ENCODE measurements at regions not wholly inside any gene's neighbourhood (a gene's known extent, or its start where the extent isn't known, plus 50 kb on each side); places are given as distances from the start of the nearest gene placed in this dataset.

DNA sequence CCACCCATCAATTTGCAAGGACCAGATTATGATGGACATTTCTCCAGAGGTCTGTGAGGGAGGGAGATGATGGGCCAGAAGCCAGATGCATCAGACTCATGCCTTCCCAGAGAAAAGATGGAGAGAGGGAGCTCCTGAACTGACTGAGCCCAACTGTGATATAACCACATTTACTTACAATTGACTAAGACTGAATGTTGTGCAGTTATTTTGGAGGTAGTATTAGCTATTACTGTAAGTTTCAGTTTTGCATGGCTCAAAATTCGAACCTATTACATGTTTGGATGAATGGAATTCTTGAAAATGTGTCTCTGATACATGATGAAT lies 211.1 kb upstream of the SFSWAP start:
- no TSS peak for BruUV-seq (replicated peaks)
- Mint-ChIP-seq H3K27ac (ENCODE audit: low read depth, unreplicated experiment) (no peak overlapping the region), H3K36me3 (ENCODE audit: insufficient read depth, unreplicated experiment) (no peaks in the 10 kb centered on the region), H3K4me3 (ENCODE audit: unreplicated experiment) (no peak overlapping the region), H3K9me3 (ENCODE audit: unreplicated experiment) (no peaks in the 10 kb centered on the region), H3K4me1 (ENCODE audit: insufficient read depth, unreplicated experiment) (peaks cover 6% of the 10 kb centered on the region), H3K27me3 (ENCODE audit: insufficient read depth, unreplicated experiment) (peaks cover 28% of the 10 kb centered on the region)
- CTCF ChIA-PET, result interaction anchor here (0.6 to 1.7 kb wide), 4 partner anchors 109 to 915 kb away, joined by 3 to 8 read pairs (median 4); no protein-coding TSS in a partner anchor
- POLR2A ChIA-PET, result interaction anchor here (0.5 to 1.5 kb wide), 3 partner anchors 12 to 254 kb away, joined by 3 to 9 read pairs (median 3); no protein-coding TSS in a partner anchor
- intact Hi-C loops (cut with micrococcal nuclease), result no loop called here
- TF ChIP-seq, protein P1, sequence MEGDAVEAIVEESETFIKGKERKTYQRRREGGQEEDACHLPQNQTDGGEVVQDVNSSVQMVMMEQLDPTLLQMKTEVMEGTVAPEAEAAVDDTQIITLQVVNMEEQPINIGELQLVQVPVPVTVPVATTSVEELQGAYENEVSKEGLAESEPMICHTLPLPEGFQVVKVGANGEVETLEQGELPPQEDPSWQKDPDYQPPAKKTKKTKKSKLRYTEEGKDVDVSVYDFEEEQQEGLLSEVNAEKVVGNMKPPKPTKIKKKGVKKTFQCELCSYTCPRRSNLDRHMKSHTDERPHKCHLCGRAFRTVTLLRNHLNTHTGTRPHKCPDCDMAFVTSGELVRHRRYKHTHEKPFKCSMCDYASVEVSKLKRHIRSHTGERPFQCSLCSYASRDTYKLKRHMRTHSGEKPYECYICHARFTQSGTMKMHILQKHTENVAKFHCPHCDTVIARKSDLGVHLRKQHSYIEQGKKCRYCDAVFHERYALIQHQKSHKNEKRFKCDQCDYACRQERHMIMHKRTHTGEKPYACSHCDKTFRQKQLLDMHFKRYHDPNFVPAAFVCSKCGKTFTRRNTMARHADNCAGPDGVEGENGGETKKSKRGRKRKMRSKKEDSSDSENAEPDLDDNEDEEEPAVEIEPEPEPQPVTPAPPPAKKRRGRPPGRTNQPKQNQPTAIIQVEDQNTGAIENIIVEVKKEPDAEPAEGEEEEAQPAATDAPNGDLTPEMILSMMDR (IDR thresholded peaks at IDR 0.05; ENCODE audit: unreplicated experiment), result no peak
- DNase-seq (ENCODE audit: unreplicated experiment), result no peak

DNA sequence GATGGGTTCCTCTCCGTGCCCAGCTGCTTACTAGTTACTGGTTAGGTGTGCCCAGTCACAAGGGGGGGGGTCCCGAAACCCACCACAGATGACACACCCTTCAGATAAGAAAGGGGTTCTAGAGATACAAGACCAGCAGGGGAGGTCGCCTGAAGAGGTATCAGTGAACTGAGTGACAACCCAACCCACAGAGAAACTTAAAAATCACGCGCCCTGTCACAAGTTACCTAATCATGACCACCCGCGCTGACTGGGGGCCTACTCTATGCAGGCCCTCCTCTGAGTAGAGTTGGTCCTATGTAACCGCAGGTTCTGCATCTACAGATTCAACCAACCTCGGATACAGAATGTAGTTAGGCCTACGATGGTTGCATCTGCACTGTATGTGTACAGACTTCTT lies 210.3 kb upstream of the SFSWAP start:
- Mint-ChIP-seq H3K36me3 (ENCODE audit: insufficient read depth, unreplicated experiment) (no peaks in the 10 kb centered on the region), H3K27ac (ENCODE audit: low read depth, unreplicated experiment) (no peak overlapping the region), H3K4me1 (ENCODE audit: insufficient read depth, unreplicated experiment) (peaks cover 6% of the 10 kb centered on the region), H3K9me3 (ENCODE audit: unreplicated experiment) (no peaks in the 10 kb centered on the region), H3K27me3 (ENCODE audit: insufficient read depth, unreplicated experiment) (peaks cover 21% of the 10 kb centered on the region), H3K4me3 (ENCODE audit: unreplicated experiment) (no peak overlapping the region)
- no TSS peak for BruUV-seq (replicated peaks)
- ChIA-PET CTCF (no interaction called here), POLR2A (no interaction called here)
- TF ChIP-seq, protein P1 (IDR thresholded peaks at IDR 0.05; ENCODE audit: unreplicated experiment), result no peak
- intact Hi-C loops (cut with micrococcal nuclease), result no loop called here
- no peak for DNase-seq (ENCODE audit: unreplicated experiment)

DNA sequence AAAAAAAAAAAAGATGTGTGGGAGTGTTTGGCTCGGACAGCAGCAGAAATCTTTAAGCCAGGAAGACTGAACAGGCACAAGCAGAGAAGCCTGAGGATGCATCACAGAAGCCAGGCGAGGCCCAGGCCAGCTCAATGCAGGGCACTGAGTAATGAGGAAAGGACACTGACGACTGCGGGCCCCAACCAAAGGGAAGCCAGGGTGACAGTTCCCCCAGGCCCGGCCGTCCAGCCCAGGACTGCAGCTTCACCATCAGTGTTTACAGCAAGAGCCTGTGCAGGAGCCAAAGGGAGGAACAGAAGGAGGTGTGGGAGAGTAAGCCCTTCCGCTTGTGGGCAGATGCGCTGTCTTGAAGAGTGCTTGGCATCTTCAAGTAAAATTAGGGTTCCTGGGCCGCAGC lies 205.3 kb upstream of the SFSWAP start:
- peaks cover 21% of the 10 kb centered on the region for H3K27me3 Mint-ChIP-seq (ENCODE audit: insufficient read depth, unreplicated experiment)
- TF ChIP-seq, protein P1 (IDR thresholded peaks at IDR 0.05; ENCODE audit: unreplicated experiment), result no peak
- no peak for DNase-seq (ENCODE audit: unreplicated experiment)
- H3K36me3 Mint-ChIP-seq (ENCODE audit: insufficient read depth, unreplicated experiment), result no peaks in the 10 kb centered on the region
- H3K9me3 Mint-ChIP-seq (ENCODE audit: unreplicated experiment), result no peaks in the 10 kb centered on the region
- intact Hi-C loops (cut with micrococcal nuclease), result no loop called here
- no peak overlapping the region for H3K27ac Mint-ChIP-seq (ENCODE audit: low read depth, unreplicated experiment)
- H3K4me3 Mint-ChIP-seq (ENCODE audit: unreplicated experiment), result no peak overlapping the region
- H3K4me1 Mint-ChIP-seq (ENCODE audit: insufficient read depth, unreplicated experiment), result no peaks in the 10 kb centered on the region
- no TSS peak for BruUV-seq (replicated peaks)
- CTCF ChIA-PET, result no interaction called here
- POLR2A ChIA-PET, result no interaction called here

DNA sequence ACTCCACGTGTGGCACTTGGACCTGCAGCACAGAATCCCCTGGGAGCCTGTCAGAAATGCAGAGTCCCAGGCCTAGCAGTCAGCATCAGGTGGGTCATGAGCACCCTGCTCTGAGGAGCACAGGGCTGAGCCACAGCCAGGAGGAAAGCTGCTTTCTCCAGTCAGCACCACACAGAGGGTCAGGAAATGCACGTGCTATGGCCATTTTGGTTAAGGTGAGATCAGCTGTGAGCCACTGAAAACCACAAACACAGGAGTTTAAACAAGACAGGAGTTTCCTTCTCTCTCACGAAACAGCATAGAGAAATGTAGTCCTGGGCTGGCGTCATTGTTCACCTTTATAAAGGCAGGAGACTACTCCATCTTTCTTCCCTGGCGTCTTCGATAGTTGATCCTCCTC lies 204.5 kb upstream of the SFSWAP start:
- H3K27ac Mint-ChIP-seq (ENCODE audit: low read depth, unreplicated experiment), result no peak overlapping the region
- H3K4me3 Mint-ChIP-seq (ENCODE audit: unreplicated experiment), result no peak overlapping the region
- H3K4me1 Mint-ChIP-seq (ENCODE audit: insufficient read depth, unreplicated experiment), result peaks cover 4% of the 10 kb centered on the region
- BruUV-seq (replicated peaks), result no TSS peak
- TF ChIP-seq, protein P1 (IDR thresholded peaks at IDR 0.05; ENCODE audit: unreplicated experiment), result no peak
- H3K27me3 Mint-ChIP-seq (ENCODE audit: insufficient read depth, unreplicated experiment), result peaks cover 21% of the 10 kb centered on the region
- no peaks in the 10 kb centered on the region for H3K9me3 Mint-ChIP-seq (ENCODE audit: unreplicated experiment)
- DNase-seq (ENCODE audit: unreplicated experiment), result no peak
- intact Hi-C loops (cut with micrococcal nuclease), result no loop called here
- ChIA-PET POLR2A (no interaction called here), CTCF (no interaction called here)
- H3K36me3 Mint-ChIP-seq (ENCODE audit: insufficient read depth, unreplicated experiment), result no peaks in the 10 kb centered on the region

All from MCF 10A (cell line).